Endothelial cell of umbilical vein (primary cell): ENCODE measurements at regions not wholly inside any gene's neighbourhood (a gene's known extent, or its start where the extent isn't known, plus 50 kb on each side); places are given as distances from the start of the nearest gene placed in this dataset.
A peak's percentile ranks its signal among the peaks of the same experiment; 100 is the strongest.

Source experiments
- BruUV-seq: library from RNA; stranded (reverse); fragments of 400-500 nt; replicated peaks from 2 replicates; lab custom pipeline; 2021; lab: Mats Ljungman, UMichigan
- CTCF ChIA-PET: fragments of 300-600, 350-600 bp; sonication (Branson Sonifier 250); formaldehyde crosslinking; loops from one replicate; lab custom pipeline; 2021; ENCODE audit warnings: antibody characterized with exemption, inconsistent platforms; lab: Charles Lee
- POLR2A ChIA-PET: fragments of 300-600, 350-600 bp; sonication (Branson Sonifier 250); formaldehyde crosslinking; loops from one replicate; lab custom pipeline; 2021; ENCODE audit warnings: antibody characterized with exemption, inconsistent platforms; lab: Charles Lee
- DNase-seq: peaks from one replicate; pipeline ENCODE4 v3.0.0-alpha.2; 2011; ENCODE audit warnings: low read depth, low spot score
- FAIRE-seq: peaks from 2 replicates; lab custom pipeline; 2011; peaks lifted over from hg19 to GRCh38; lab: Jason Lieb, UNC
- H2AFZ ChIP-seq: 2 replicates; pipeline ENCODE4 v1.6.0; 2012; ENCODE audit warnings: low read depth, low read length, control low read depth, inconsistent platforms
- H3K27ac ChIP-seq: 2 replicates; pipeline ENCODE4 v1.5.1; 2011; ENCODE audit warnings: low read depth, mild to moderate bottlenecking, control low read depth, low read length, moderate library complexity; ENCODE audit not compliant: insufficient read depth
- H3K27me3 ChIP-seq, 2 experiments: 2 replicates each; pipeline versions ENCODE4 v1.6.0 to v1.6.1; 2011; ENCODE audit warnings: low read length in 2 of 2, mixed read lengths in 1 of 2; ENCODE audit not compliant: control insufficient read depth in 2 of 2, insufficient read depth in 2 of 2
- H3K36me3 ChIP-seq, 2 experiments: 2 replicates in 1 of 2; 3 replicates in 1 of 2; pipeline ENCODE4 v1.5.1; 2011; ENCODE audit warnings: low read length in 2 of 2, mild to moderate bottlenecking in 1 of 2, moderate library complexity in 1 of 2; ENCODE audit not compliant: control insufficient read depth in 2 of 2, insufficient read depth in 2 of 2; ENCODE audit errors: extremely low read depth in 1 of 2
- H3K4me1 ChIP-seq: 3 replicates; pipeline ENCODE4 v1.5.1; 2011; ENCODE audit warnings: mild to moderate bottlenecking, low read length; ENCODE audit not compliant: control insufficient read depth, insufficient read depth; ENCODE audit errors: extremely low read depth
- H3K4me2 ChIP-seq: 2 replicates; pipeline ENCODE4 v1.6.1; 2011; ENCODE audit warnings: low read length, control low read depth, mixed read lengths; ENCODE audit not compliant: insufficient read depth
- H3K4me3 ChIP-seq, 3 experiments: fragments of 200-600 bp in 1 of 3; sonication (generic), shearing (Covaris generic) in 1 of 3; replicated peaks in 1 of 3; 2 replicates each; pipeline ENCODE4 v1.5.1; 2011 to 2016; ENCODE audit warnings: control low read depth in 3 of 3, low read length in 3 of 3, mild to moderate bottlenecking in 2 of 3, inconsistent platforms in 1 of 3, low read depth in 1 of 3, moderate library complexity in 1 of 3; ENCODE audit not compliant: insufficient read depth in 1 of 3
- H3K79me2 ChIP-seq: 2 replicates; pipeline ENCODE4 v1.6.0; 2012; ENCODE audit warnings: low read length, inconsistent platforms; ENCODE audit not compliant: control insufficient read depth, insufficient read depth
- H3K9ac ChIP-seq: replicated peaks from 2 replicates; pipeline ENCODE3; 2011; ENCODE audit warnings: low read length, control low read depth; ENCODE audit not compliant: insufficient read depth; ENCODE audit errors: extremely low read depth
- H3K9me1 ChIP-seq: replicated peaks from 3 replicates; pipeline ENCODE4 v1.6.0; 2011; ENCODE audit warnings: mild to moderate bottlenecking, low read length; ENCODE audit not compliant: control insufficient read depth, insufficient read depth; ENCODE audit errors: extremely low read depth
- H3K9me3 ChIP-seq: replicated peaks from 2 replicates; pipeline ENCODE4 v1.5.1; 2012; ENCODE audit warnings: low read length, inconsistent platforms; ENCODE audit not compliant: control insufficient read depth, insufficient read depth
- H4K20me1 ChIP-seq: replicated peaks from 2 replicates; pipeline ENCODE3; 2011; ENCODE audit warnings: mild to moderate bottlenecking, low read length; ENCODE audit not compliant: control insufficient read depth, insufficient read depth; ENCODE audit errors: extremely low read depth
- EZH2 ChIP-seq: IDR thresholded peaks from 2 replicates; pipeline ENCODE4 v1.6.1; 2012; ENCODE audit warnings: borderline replicate concordance, low read depth, mild to moderate bottlenecking, moderate library complexity, low read length, inconsistent platforms; ENCODE audit not compliant: severe bottlenecking
- FOS ChIP-seq: IDR thresholded peaks from 2 replicates; pipeline ENCODE4 v1.6.1; 2011; ENCODE audit warnings: mild to moderate bottlenecking, low read length, moderate library complexity, borderline replicate concordance; ENCODE audit not compliant: insufficient read depth
- JUN ChIP-seq: IDR thresholded peaks from 2 replicates; pipeline ENCODE4 v1.6.1; 2011; ENCODE audit warnings: borderline replicate concordance, low read depth; ENCODE audit not compliant: insufficient read length, insufficient read depth
- MYC ChIP-seq: IDR thresholded peaks from one replicate; pipeline ENCODE4 v1.6.1; 2011; ENCODE audit warnings: mild to moderate bottlenecking, low read depth, low read length
- POLR2A ChIP-seq: IDR thresholded peaks from 2 replicates; pipeline ENCODE4 v1.6.1; 2012; ENCODE audit warnings: low read depth, mild to moderate bottlenecking, control low read depth, low read length
- POLR2AphosphoS5 ChIP-seq: IDR thresholded peaks from 2 replicates; pipeline ENCODE4 v1.6.1; 2012; ENCODE audit warnings: low read depth, mild to moderate bottlenecking, control low read depth, low read length, moderate library complexity; ENCODE audit not compliant: insufficient read depth
- dilution Hi-C: fragments of 300-500 bp; cut with MboI; formaldehyde crosslinking; loops from one replicate; pipeline ENCODE4 v1.15.0; 2019; ENCODE audit warnings: low sequenced_read_pairs; ENCODE audit not compliant: extremely low pct_ligation_motif_present
- intact Hi-C: fragments of 100-400 bp; cut with micrococcal nuclease; formaldehyde crosslinking; loops from one replicate; pipeline ENCODE4 v1.10.0; 2022

DNA sequence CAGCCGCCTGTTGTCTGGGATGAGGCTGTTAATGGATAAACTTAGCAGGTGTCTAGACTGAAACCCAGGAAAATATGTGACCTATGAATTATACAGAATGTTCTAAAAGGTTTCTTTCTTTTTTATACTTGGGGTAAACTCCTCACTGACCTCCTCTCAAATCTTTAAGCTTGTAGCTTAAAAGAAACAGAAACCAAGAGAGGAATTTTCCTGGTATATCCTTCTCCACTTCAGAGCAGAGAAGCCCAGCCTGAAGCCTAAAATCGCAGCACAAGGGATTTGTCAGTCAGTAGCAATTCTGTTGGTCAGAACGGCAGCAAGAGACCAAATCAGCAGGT lies 99.4 kb upstream of the RIPOR2 start:
- no TSS peak for BruUV-seq
- POLR2A ChIA-PET = no interaction called here
- Histone ChIP-seq H3K79me2 (no peaks in the 10 kb centered on the region), H2AFZ (peak overlapping the region; percentile 57), H3K9me1 (no peaks in the 10 kb centered on the region), H3K36me3 (no peaks in the 10 kb centered on the region), H3K27ac (no peak overlapping the region), H4K20me1 (no peaks in the 10 kb centered on the region), H3K9ac (no peak overlapping the region), H3K27me3 (no peaks in the 10 kb centered on the region), H3K4me1 (no peaks in the 10 kb centered on the region), H3K4me3 (no peak overlapping the region), H3K4me2 (no peak overlapping the region), H3K9me3 (no peaks in the 10 kb centered on the region)
- FAIRE-seq (no peak), DNase-seq (no peak)
- intact Hi-C loops = no loop called here
- dilution Hi-C loops = no loop called here
- CTCF ChIA-PET = interaction anchor here (1.2 to 2.0 kb wide), 5 partner anchors 17 to 179 kb away, joined by 4 to 7 read pairs (median 5); no protein-coding TSS in a partner anchor
- TF ChIP-seq POLR2A = no peak

DNA sequence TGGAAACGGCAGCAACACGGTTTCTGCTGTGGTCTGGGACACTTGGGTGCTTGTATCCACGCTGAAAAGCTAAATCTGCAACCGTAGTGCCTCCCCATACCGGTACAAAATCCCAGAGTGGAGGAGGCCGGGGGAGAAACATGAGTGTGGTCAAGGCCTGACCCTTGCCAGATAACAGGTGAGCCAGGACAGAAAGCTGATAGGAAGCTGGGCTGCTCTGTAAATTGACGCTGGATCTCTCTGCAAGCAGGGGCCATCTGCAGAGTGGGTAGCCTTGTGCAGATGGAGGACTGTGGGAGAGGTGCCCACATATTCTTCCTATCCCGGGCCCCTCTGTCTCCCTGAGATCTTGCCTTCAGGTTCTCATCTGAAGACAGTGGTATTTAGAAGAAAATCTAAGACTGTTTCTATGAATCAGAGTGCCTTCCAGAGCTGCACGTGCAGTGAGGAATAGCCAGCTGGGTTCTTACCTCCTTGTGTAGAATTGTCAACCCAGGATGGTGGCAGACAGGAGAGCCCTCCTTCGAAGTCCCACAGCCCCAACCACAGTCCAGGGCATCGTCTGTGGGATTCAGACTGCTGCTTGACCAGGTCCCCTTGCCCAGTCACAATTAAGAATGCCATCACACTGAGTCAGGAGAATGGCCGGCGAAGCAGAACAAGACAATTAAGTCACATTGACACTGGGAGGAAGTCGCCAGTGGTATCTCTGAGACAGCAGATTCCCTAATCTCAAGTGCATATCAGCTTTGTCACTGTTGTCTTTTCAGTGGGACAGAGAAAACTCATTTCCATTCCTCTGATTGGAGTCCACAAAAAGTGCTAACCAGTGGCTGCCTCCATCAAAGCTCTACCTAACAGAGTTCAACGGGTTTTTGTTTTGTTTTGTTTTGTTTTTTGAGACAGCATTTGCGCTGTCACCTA lies 100.0 kb upstream of the RIPOR2 start:
- Histone ChIP-seq H3K9me1 (no peaks in the 10 kb centered on the region), H3K27ac (no peak overlapping the region), H4K20me1 (no peaks in the 10 kb centered on the region), H3K9me3 (no peaks in the 10 kb centered on the region), H3K4me1 (peaks cover 2% of the 10 kb centered on the region), H3K4me3 (no peak overlapping the region), H3K79me2 (no peaks in the 10 kb centered on the region), H3K36me3 (no peaks in the 10 kb centered on the region), H3K4me2 (no peak overlapping the region), H3K9ac (no peak overlapping the region), H3K27me3 (no peaks in the 10 kb centered on the region), H2AFZ (peak overlapping the region; percentile 57)
- no peak for TF ChIP-seq POLR2A
- no peak for TF ChIP-seq MYC
- no peak for TF ChIP-seq FOS
- TF ChIP-seq EZH2 = no peak
- TF ChIP-seq JUN = no peak
- TF ChIP-seq POLR2AphosphoS5 = no peak
- ChIA-PET CTCF (interaction anchor here (1.2 to 2.0 kb wide), 5 partner anchors 18 to 180 kb away, joined by 4 to 7 read pairs (median 5); no protein-coding TSS in a partner anchor), POLR2A (no interaction called here)
- FAIRE-seq = no peak
- intact Hi-C loops (no loop called here), dilution Hi-C loops (no loop called here)
- no peak for DNase-seq
- no TSS peak for BruUV-seq
